B cell (primary cell): ENCODE measurements at regions not wholly inside any gene's neighbourhood (a gene's known extent, or its start where the extent isn't known, plus 50 kb on each side); places are given as distances from the start of the nearest gene placed in this dataset.

Experiments used
- CTCF ChIP-seq: fragments of 200-600 bp; IDR thresholded peaks from one replicate; pipeline ENCODE4 v1.8.0; 2022; ENCODE audit warnings: antibody characterized with exemption, mild to moderate bottlenecking
- EZH2 ChIP-seq: IDR thresholded peaks from 2 replicates; pipeline ENCODE4 v1.6.1; 2012; ENCODE audit warnings: borderline replicate concordance, low read depth, mild to moderate bottlenecking, moderate library complexity, low read length; ENCODE audit not compliant: insufficient read depth, poor library complexity, severe bottlenecking

GRCh38 chr3:99287876-99288275 lies 350.5 kb upstream of the COL8A1 start:
- TF ChIP-seq CTCF (no peak), EZH2 (no peak)
